ENCODE measurements at regions not wholly inside any gene's neighbourhood (a gene's known extent, or its start where the extent isn't known, plus 50 kb on each side); places are given as distances from the start of the nearest gene placed in this dataset.

DNA sequence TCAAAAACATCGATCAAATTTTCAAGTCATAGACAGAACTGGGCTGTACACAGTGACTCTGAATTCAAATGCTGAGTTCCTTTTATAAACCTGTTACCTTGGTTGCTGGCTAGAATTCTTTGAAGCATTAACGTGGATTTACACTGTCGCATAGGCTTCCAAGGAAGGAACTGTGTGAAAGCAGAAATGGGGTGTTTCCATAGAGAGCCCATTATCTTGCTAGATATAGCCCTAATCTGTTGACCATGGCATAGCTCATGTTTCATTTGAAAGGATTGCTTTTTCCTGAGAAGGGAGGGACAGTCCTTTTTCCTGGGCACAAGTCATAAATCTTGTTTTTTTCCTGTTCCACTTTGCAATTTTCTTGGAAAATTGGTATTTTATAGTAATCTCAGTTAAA, 73.8 kb upstream of the NEUROD1 start:
- DNase-seq (ENCODE audit: low spot score in 2 of 2), result no peak
- no peaks in the 10 kb centered on the region for H3K36me3 ChIP-seq (replicated peaks)
- in situ Hi-C loops (cut with MboI; ENCODE audit: low sequenced_read_pairs), result loop anchor here (25.0 kb wide), 2 partner anchors 133 to 333 kb away; partner anchors contain the start of gene ITPRID2

DNA sequence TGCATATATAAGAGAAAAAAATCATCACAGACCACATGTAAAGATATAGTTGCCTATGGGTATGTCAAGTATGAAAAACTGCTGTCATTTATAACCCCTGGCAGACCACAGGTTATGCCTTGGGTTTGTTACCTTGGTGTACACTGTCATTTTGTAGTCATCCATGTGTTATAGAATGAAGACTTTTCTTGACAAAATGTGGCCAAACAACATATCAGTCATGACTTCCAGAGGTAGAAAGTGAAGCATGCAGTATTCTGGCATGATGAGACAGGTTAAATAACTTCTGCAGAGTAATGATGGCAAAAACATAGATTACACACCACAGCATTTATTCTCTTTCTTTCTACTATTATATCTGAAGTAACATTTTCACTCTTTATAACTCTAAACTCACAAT, 74.9 kb upstream of the NEUROD1 start:
- Histone ChIP-seq H3K4me1 (peaks cover 1% of the 10 kb centered on the region), H3K4me3 (no peak overlapping the region), H3K9me3 (no peaks in the 10 kb centered on the region), H3K27me3 (ENCODE audit: low read depth) (peaks cover 3% of the 10 kb centered on the region; the same call in 1 of the 2 replicates), H3K36me3 (replicated peaks) (no peaks in the 10 kb centered on the region)
- no peak for DNase-seq (ENCODE audit: low spot score in 2 of 2)
- in situ Hi-C loops (cut with MboI; ENCODE audit: low sequenced_read_pairs), result loop anchor here (25.0 kb wide), 2 partner anchors 132 to 332 kb away; partner anchors contain the start of gene ITPRID2

More for the DNA sequence above, 73.8 kb upstream of the NEUROD1 start:
- Histone ChIP-seq H3K27me3 (ENCODE audit: low read depth) (peaks cover 3% of the 10 kb centered on the region; the same call in 1 of the 2 replicates), H3K9me3 (no peaks in the 10 kb centered on the region), H3K4me1 (no peaks in the 10 kb centered on the region), H3K4me3 (no peak overlapping the region)

DNA sequence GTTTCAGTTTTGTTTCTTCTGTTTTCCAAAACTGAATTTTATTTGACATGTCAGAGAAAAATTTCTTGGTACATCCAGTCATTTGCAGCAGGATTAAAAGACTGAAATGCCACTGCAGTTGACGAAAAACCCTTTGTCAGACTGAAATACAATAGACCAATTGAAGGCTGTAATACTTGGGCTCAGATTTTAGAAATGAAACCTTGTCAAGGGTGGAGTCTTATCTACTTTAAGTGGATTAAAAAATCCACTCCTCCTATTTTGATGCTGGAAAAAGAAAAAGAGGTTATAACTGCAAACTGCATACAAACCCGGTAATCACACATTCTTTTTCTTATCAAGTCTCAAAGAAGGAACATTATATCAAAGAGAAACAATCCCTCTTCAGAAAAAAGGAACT, 80.2 kb upstream of the NEUROD1 start:
- in situ Hi-C loops (cut with MboI; ENCODE audit: low sequenced_read_pairs), result loop anchor here (25.0 kb wide), 2 partner anchors 127 to 327 kb away; partner anchors contain the start of gene ITPRID2
- no peaks in the 10 kb centered on the region for H3K9me3 ChIP-seq
- peaks cover 51% of the 10 kb centered on the region for H3K4me1 ChIP-seq
- no peaks in the 10 kb centered on the region for H3K36me3 ChIP-seq (replicated peaks)
- H3K27me3 ChIP-seq (ENCODE audit: low read depth), result no peaks in the 10 kb centered on the region
- peak in 1 of 2 experiments; percentile 60 for DNase-seq (ENCODE audit: low spot score in 2 of 2)
- H3K4me3 ChIP-seq, result no peak overlapping the region

DNA sequence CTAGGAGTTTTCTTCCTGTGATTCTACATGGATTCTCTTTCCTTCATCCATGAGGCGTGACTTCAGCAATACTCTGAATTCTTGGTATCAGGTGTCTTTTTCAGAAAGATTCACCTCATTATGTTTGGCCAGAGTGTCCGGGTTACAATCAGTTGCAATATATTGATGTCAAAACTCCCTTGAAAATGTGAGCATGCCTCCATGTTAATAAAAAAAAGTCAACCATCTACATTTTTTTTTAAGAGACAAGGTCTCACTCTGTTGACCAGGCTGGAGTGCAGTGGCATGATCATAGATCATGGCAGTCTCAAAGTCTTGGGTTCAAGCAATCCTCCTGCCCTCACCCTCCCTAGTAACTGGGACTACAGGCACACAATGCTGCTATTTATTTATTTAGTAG, 80.9 kb upstream of the NEUROD1 start:
- no peaks in the 10 kb centered on the region for H3K27me3 ChIP-seq (ENCODE audit: low read depth)

DNA sequence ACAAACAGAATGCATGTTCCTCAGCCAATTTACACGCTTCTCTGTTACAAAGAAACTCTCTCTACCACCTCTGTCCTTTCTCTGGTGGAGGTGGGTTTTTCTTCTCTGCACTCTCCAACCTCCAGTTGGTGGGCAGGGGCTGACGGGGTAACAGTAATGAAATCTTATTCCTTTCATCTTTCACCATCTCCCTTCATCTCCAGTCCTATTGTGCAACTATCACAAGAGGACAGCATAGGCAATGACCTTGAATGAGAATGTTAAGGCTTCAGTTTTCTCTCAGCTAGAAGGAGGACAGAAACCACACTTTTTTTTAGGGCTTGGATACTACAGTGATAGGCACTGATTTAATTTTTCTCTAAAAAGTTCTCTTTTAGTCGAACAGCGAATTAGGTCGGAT, 81.7 kb upstream of the NEUROD1 start:
- DNase-seq (ENCODE audit: low spot score in 2 of 2), result peak in 1 of 2 experiments; percentile 42
- Histone ChIP-seq H3K9me3 (no peaks in the 10 kb centered on the region), H3K4me1 (peaks cover 51% of the 10 kb centered on the region), H3K36me3 (replicated peaks) (no peaks in the 10 kb centered on the region), H3K4me3 (no peak overlapping the region), H3K27me3 (ENCODE audit: low read depth) (no peaks in the 10 kb centered on the region)
- in situ Hi-C loops (cut with MboI; ENCODE audit: low sequenced_read_pairs), result loop anchor here (25.0 kb wide), 2 partner anchors 125 to 325 kb away; partner anchors contain the start of gene ITPRID2

More for the DNA sequence above, 80.9 kb upstream of the NEUROD1 start:
- in situ Hi-C loops (cut with MboI; ENCODE audit: low sequenced_read_pairs), result loop anchor here (25.0 kb wide), 2 partner anchors 126 to 326 kb away; partner anchors contain the start of gene ITPRID2
- H3K4me3 ChIP-seq, result no peak overlapping the region
- no peaks in the 10 kb centered on the region for H3K36me3 ChIP-seq (replicated peaks)
- no peaks in the 10 kb centered on the region for H3K9me3 ChIP-seq
- peaks cover 51% of the 10 kb centered on the region for H3K4me1 ChIP-seq
- no peak for DNase-seq (ENCODE audit: low spot score in 2 of 2)

DNA sequence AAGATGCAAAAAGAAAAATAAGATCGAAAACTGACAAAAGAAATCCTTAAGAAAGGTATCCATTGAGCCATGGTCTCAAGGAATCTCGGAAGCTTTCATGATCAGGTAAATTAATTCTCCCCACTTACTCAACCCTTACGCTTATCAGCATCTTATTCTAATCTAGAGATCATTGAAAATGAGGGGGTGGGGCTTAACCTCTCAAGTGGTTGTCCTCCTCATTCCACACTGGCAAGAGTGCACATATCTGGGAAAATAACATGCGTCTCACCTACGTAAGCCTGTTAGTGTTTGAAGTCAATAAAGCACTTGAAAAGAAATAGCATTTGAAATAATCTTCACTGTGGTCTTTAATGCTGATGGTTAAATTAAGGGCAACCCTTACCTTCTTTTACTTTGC, 82.5 kb upstream of the NEUROD1 start:
- in situ Hi-C loops (cut with MboI; ENCODE audit: low sequenced_read_pairs), result loop anchor here (25.0 kb wide), 2 partner anchors 124 to 324 kb away; partner anchors contain the start of gene ITPRID2
- H3K4me3 ChIP-seq, result no peak overlapping the region
- H3K27me3 ChIP-seq (ENCODE audit: low read depth), result no peaks in the 10 kb centered on the region
- no peaks in the 10 kb centered on the region for H3K9me3 ChIP-seq
- DNase-seq (ENCODE audit: low spot score in 2 of 2), result no peak
- H3K36me3 ChIP-seq (replicated peaks), result no peaks in the 10 kb centered on the region
- H3K4me1 ChIP-seq, result peaks cover 51% of the 10 kb centered on the region

DNA sequence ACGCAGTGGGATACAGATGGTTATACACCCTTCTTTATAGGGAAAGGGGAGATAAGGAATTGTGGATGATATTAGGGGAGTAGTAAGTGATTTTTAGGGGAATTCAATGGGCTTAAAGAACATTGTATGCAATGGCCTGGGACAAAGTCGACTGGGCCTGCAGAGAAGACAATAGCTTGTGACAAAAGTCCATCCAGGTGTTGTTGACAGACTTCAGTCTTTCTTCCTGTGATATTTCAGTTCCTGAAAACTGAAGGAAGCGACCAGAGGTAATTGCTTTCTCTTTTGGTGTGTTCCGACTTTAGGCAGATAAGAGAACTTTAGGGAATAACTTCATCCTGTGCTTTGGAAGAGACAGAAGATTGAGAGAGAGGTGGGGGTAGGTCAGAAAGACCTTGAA, 83.1 kb upstream of the NEUROD1 start:
- H3K4me3 ChIP-seq, result no peak overlapping the region
- peaks cover 51% of the 10 kb centered on the region for H3K4me1 ChIP-seq
- DNase-seq (ENCODE audit: low spot score in 2 of 2), result no peak
- in situ Hi-C loops (cut with MboI; ENCODE audit: low sequenced_read_pairs), result loop anchor here (25.0 kb wide), 2 partner anchors 124 to 324 kb away; partner anchors contain the start of gene ITPRID2
- H3K9me3 ChIP-seq, result no peaks in the 10 kb centered on the region
- H3K36me3 ChIP-seq (replicated peaks), result no peaks in the 10 kb centered on the region
- H3K27me3 ChIP-seq (ENCODE audit: low read depth), result no peaks in the 10 kb centered on the region

DNA sequence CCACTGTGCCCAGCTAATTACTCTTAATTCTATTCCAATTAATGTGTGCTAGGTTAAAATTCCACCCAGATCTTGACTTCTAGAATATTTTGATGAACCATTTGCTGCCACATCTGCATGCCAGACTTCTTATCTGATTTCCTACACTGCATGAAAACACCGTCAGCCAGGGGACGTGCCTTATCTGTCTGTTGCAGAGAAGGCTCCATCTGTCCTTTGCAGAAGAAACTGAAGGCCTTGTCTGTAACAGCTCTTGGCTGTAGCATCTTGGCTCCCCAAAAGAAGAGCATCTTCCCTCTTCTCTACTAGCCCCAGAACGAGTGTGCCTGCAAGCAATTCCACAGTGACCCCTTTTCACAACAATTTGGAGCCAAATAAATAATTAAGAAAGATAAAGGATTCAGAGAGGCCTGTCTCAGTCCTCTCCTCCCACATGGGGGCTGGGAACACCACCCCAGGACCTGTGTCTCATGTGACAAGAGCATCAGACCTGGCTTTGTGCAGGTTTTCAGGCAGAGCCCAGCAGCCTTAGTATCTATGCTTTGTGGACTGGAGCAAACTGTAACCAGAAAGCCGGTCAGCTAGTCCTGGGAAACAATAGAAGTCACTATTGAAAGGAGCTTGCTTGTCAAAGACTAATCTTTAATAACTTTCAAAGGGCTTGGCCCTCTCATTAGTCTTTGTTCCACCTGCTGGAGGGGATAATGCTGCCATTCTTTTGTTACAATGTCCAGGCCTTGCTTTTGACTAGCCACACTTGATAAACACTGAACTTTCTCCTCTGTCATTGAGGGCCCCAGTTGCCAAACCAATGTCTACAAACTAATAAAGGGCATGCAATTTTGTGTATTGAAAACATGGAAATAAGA, 84.0 kb upstream of the NEUROD1 start:
- Histone ChIP-seq H3K36me3 (replicated peaks) (no peaks in the 10 kb centered on the region), H3K27me3 (ENCODE audit: low read depth) (no peaks in the 10 kb centered on the region), H3K4me1 (peaks cover 51% of the 10 kb centered on the region), H3K4me3 (no peak overlapping the region), H3K9me3 (no peaks in the 10 kb centered on the region)
- in situ Hi-C loops (cut with MboI; ENCODE audit: low sequenced_read_pairs), result loop anchor here (25.0 kb wide), 2 partner anchors 123 to 323 kb away; partner anchors contain the start of gene ITPRID2
- DNase-seq (ENCODE audit: low spot score in 2 of 2), result peak; percentile 76 to 98

DNA sequence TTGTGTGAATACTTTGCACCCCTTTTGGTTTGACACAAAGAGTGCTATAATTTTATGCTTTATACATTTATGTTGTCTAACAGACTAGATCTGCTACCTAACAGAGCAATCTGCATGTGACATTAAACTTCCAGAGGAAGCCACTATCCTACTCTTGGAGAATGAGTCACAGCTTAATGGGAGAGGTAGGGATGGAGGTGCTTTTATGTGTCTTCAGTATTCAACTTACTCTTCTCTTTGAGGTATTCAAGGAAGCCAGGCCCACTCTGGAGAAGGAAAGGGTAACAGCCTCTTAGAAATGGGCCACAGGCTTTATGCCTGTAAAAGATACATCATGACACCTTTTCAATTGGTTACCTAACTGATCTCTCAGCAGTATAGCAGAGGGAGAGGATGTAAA, 85.8 kb upstream of the NEUROD1 start:
- in situ Hi-C loops (cut with MboI; ENCODE audit: low sequenced_read_pairs), result loop anchor here (25.0 kb wide), 2 partner anchors 121 to 321 kb away; partner anchors contain the start of gene ITPRID2
- Histone ChIP-seq H3K4me3 (no peak overlapping the region), H3K27me3 (ENCODE audit: low read depth) (no peaks in the 10 kb centered on the region), H3K36me3 (replicated peaks) (no peaks in the 10 kb centered on the region), H3K9me3 (no peaks in the 10 kb centered on the region), H3K4me1 (peaks cover 40% of the 10 kb centered on the region)
- DNase-seq (ENCODE audit: low spot score in 2 of 2), result no peak

DNA sequence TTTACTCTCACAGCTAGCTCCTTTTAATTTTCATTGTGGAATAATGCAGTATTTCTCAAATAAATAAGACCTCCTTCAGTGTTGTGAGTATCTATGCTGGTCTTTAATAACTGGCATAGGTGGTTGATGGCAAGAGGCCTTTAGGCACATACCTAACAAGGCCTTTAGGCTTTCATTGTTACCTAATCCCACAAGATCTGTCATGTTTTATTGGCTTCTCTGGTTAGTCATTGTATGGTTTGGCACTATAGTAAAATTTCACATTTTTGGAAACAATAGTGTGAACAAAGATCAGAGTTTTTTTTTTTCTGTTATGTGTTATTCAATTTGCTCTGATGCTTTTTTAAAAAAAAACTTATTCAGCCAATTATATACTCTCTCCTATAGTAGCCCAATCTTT, 89.8 kb upstream of the NEUROD1 start:
- no peaks in the 10 kb centered on the region for H3K27me3 ChIP-seq (ENCODE audit: low read depth)
- peaks cover 4% of the 10 kb centered on the region for H3K4me1 ChIP-seq
- H3K4me3 ChIP-seq, result no peak overlapping the region
- in situ Hi-C loops (cut with MboI; ENCODE audit: low sequenced_read_pairs), result loop anchor here (25.0 kb wide), 2 partner anchors 117 to 317 kb away; partner anchors contain the start of gene ITPRID2
- H3K36me3 ChIP-seq (replicated peaks), result no peaks in the 10 kb centered on the region
- no peaks in the 10 kb centered on the region for H3K9me3 ChIP-seq
- DNase-seq (ENCODE audit: low spot score in 2 of 2), result no peak

DNA sequence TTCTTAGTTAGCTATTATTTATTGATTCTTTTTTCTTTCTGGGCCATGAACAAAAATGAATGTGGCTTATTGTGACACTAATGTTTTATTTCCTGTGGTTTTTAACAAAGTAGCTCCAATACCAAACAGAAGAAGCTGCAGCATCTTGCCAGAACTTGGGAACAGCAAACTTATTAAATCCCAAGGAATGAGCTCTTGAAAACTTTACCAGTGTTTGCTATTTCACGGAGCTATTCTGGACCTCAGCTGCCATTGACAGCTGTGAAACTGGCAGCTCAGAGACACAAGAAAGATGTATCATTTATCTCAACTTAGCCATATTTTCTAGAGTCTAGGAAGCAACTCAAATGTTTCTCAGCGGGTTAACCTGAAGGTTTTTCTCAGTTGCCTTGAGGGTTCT, 91.0 kb upstream of the NEUROD1 start:
- DNase-seq (ENCODE audit: low spot score in 2 of 2), result no peak
- Histone ChIP-seq H3K4me1 (no peaks in the 10 kb centered on the region; the same call in 1 of the 2 replicates), H3K4me3 (no peak overlapping the region), H3K27me3 (ENCODE audit: low read depth) (no peaks in the 10 kb centered on the region), H3K36me3 (replicated peaks) (no peaks in the 10 kb centered on the region), H3K9me3 (no peaks in the 10 kb centered on the region)
- in situ Hi-C loops (cut with MboI; ENCODE audit: low sequenced_read_pairs), result loop anchor here (25.0 kb wide), 2 partner anchors 116 to 316 kb away; partner anchors contain the start of gene ITPRID2

DNA sequence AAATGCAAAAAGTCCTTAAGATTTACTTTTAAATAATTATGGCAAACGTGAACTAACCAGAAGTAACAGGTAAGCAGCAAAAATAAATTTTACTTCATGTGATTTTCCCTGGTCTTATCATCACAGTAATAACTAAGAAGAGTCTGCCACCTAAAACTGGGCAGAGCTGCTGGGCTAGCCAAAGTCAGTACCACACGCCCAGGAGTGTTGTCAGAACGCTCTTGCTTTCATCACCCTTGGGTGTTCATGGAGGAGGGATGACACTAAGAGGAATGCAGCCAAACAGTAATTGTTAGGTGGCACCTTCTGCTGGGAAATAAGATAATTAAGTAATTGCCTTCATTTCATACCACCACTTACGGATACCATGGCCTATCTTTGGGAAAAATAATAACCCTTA, 92.0 kb upstream of the NEUROD1 start:
- in situ Hi-C loops (cut with MboI; ENCODE audit: low sequenced_read_pairs), result loop anchor here (25.0 kb wide), 2 partner anchors 115 to 315 kb away; partner anchors contain the start of gene ITPRID2
- H3K4me1 ChIP-seq, result no peaks in the 10 kb centered on the region; the same call in 1 of the 2 replicates
- no peaks in the 10 kb centered on the region for H3K9me3 ChIP-seq
- DNase-seq (ENCODE audit: low spot score in 2 of 2), result no peak
- H3K4me3 ChIP-seq, result no peak overlapping the region
- no peaks in the 10 kb centered on the region for H3K27me3 ChIP-seq (ENCODE audit: low read depth)
- H3K36me3 ChIP-seq (replicated peaks), result no peaks in the 10 kb centered on the region

DNA sequence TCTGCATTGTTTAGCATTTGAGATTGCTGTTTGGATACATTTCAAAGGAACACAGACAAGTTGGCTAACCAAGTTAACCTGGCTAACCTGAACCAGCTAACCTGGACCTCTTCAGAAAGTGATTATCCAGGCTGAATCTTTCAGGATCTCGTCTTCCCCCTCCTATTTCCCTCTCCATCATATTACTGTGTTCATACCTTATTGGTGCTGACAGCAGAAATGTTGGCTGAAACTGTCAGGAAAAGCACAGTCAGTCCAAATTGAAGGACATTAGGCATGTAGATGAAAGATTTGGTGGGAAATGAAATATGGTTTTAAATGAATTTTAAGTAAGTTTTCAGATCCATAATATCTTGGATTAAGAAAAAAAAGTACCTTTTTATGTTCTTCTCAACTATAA, 92.5 kb upstream of the NEUROD1 start:
- no peaks in the 10 kb centered on the region for H3K27me3 ChIP-seq (ENCODE audit: low read depth)
- H3K4me3 ChIP-seq, result no peak overlapping the region
- no peaks in the 10 kb centered on the region for H3K9me3 ChIP-seq
- no peak for DNase-seq (ENCODE audit: low spot score in 2 of 2)
- in situ Hi-C loops (cut with MboI; ENCODE audit: low sequenced_read_pairs), result loop anchor here (25.0 kb wide), 2 partner anchors 115 to 315 kb away; partner anchors contain the start of gene ITPRID2
- H3K4me1 ChIP-seq, result no peaks in the 10 kb centered on the region; the same call in 1 of the 2 replicates
- no peaks in the 10 kb centered on the region for H3K36me3 ChIP-seq (replicated peaks)
